SK-N-SH (cell line): ENCODE measurements at regions not wholly inside any gene's neighbourhood (a gene's known extent, or its start where the extent isn't known, plus 50 kb on each side); places are given as distances from the start of the nearest gene placed in this dataset.
"Not testable (repeated sequence)": the region's sequence is repeated elsewhere in the genome, so short reads cannot be mapped to it uniquely, and the experiment has no call there.

ENCODE experiments used
- CTCF ChIA-PET: fragments of 300-600, 350-600 bp; formaldehyde crosslinking; extraction: SDS; loops from one replicate; lab custom pipeline; 2021; lab: Yijun Ruan, JAX
- POLR2A ChIA-PET: fragments of 350-600 bp; sonication (Branson Sonifier 250); formaldehyde crosslinking; extraction: SDS; loops from one replicate; lab custom pipeline; 2020; ENCODE audit warnings: antibody characterized with exemption, inconsistent platforms; lab: Yijun Ruan, JAX
- DNase-seq: peaks from one replicate; pipeline ENCODE4 v3.0.0; 2012
- H2AFZ ChIP-seq: fragments of 200-600 bp; sonication (generic); 2 replicates; pipeline ENCODE4 v1.8.1; 2016; ENCODE audit warnings: antibody characterized with exemption, mild to moderate bottlenecking, low read depth
- H3F3A ChIP-seq: fragments of 200-600 bp; sonication (generic); replicated peaks from 2 replicates; pipeline ENCODE3; 2016; ENCODE audit warnings: antibody characterized with exemption, mild to moderate bottlenecking; ENCODE audit not compliant: insufficient read depth
- H3K27ac ChIP-seq, 2 experiments: fragments of 200-500 bp in 1 of 2; fragments of 200-600 bp in 1 of 2; sonication (Bioruptor generic) in 1 of 2; sonication (generic), shearing (Covaris generic) in 1 of 2; 2 replicates each; pipeline versions ENCODE4 v1.5.1 to v1.6.1; 2014 to 2016; ENCODE audit warnings: low read depth in 2 of 2, inconsistent platforms in 1 of 2, low read length in 1 of 2, mild to moderate bottlenecking in 1 of 2, mixed read lengths in 1 of 2
- H3K27me3 ChIP-seq: fragments of 200-600 bp; sonication (generic), shearing (Covaris generic); 2 replicates; pipeline ENCODE4 v1.6.1; 2016; ENCODE audit warnings: mixed run types; ENCODE audit not compliant: insufficient read depth
- H3K36me3 ChIP-seq, 2 experiments: fragments of 200-500 bp in 1 of 2; fragments of 200-600 bp in 1 of 2; sonication (Bioruptor generic) in 1 of 2; sonication (generic) in 1 of 2; replicated peaks in 1 of 2; 2 replicates each; pipeline versions ENCODE3 to v1.5.1; 2014 to 2016; ENCODE audit warnings: low read length in 1 of 2, mild to moderate bottlenecking in 1 of 2; ENCODE audit not compliant: insufficient read depth in 2 of 2, control insufficient read depth in 1 of 2
- H3K4me1 ChIP-seq, 2 experiments: fragments of 200-500 bp in 1 of 2; fragments of 200-600 bp in 1 of 2; sonication (Bioruptor generic) in 1 of 2; sonication (generic), shearing (Covaris generic) in 1 of 2; 2 replicates each; pipeline versions ENCODE4 v1.5.1 to v1.6.1; 2014 to 2016; ENCODE audit warnings: low read depth in 1 of 2, low read length in 1 of 2, mixed run types in 1 of 2; ENCODE audit not compliant: insufficient read depth in 2 of 2, control insufficient read depth in 1 of 2
- H3K4me2 ChIP-seq: fragments of 200-600 bp; sonication (generic), shearing (Covaris generic); 2 replicates; pipeline ENCODE4 v1.6.1; 2017; ENCODE audit warnings: mixed run types
- H3K4me3 ChIP-seq, 2 experiments: fragments of 200-500 bp in 1 of 2; fragments of 200-600 bp in 1 of 2; sonication (Bioruptor generic) in 1 of 2; sonication (generic), shearing (Covaris generic) in 1 of 2; 2 replicates each; pipeline versions ENCODE4 v1.5.1 to v1.8.1; 2014 to 2016; ENCODE audit warnings: low read depth in 2 of 2, inconsistent platforms in 1 of 2, low read length in 1 of 2, mild to moderate bottlenecking in 1 of 2, mixed read lengths in 1 of 2, moderate library complexity in 1 of 2
- H3K79me2 ChIP-seq: fragments of 200-600 bp; sonication (generic); 2 replicates; pipeline ENCODE4 v1.8.1; 2017; ENCODE audit warnings: mild to moderate bottlenecking; ENCODE audit not compliant: insufficient read depth
- H3K9ac ChIP-seq: fragments of 200-600 bp; sonication (generic); 2 replicates; pipeline ENCODE4 v1.6.1; 2017; ENCODE audit warnings: mixed run types
- H3K9me2 ChIP-seq: fragments of 200-600 bp; sonication (generic); 2 replicates; pipeline ENCODE4 v1.6.1; 2017; ENCODE audit warnings: mixed run types
- H3K9me3 ChIP-seq: fragments of 200-600 bp; sonication (generic); 2 replicates; pipeline ENCODE4 v1.6.1; 2017; ENCODE audit warnings: mixed run types, mild to moderate bottlenecking, moderate library complexity
- H4K20me1 ChIP-seq: fragments of 200-600 bp; sonication (generic); 2 replicates; pipeline ENCODE4 v1.6.1; 2017; ENCODE audit warnings: mild to moderate bottlenecking, mixed run types; ENCODE audit not compliant: insufficient read depth
- FOSL2 ChIP-seq: IDR thresholded peaks from 2 replicates; pipeline ENCODE4 v1.4.0; 2012; ENCODE audit warnings: low read depth, mild to moderate bottlenecking, moderate library complexity, borderline replicate concordance
- FOXJ3 ChIP-seq: sonication (generic); formaldehyde crosslinking; IDR thresholded peaks from 2 replicates; pipeline ENCODE4 v1.5.1; 2020; ENCODE audit warnings: mild to moderate bottlenecking, missing genetic modification reagents
- FOXM1 ChIP-seq: IDR thresholded peaks from 2 replicates; pipeline ENCODE4 v1.4.0; 2012; ENCODE audit warnings: low read depth, mild to moderate bottlenecking
- JUND ChIP-seq: IDR thresholded peaks from 2 replicates; pipeline ENCODE4 v1.4.0; 2012
- MXI1 ChIP-seq: IDR thresholded peaks from 2 replicates; pipeline ENCODE4 v1.6.1; 2012; ENCODE audit warnings: mild to moderate bottlenecking, low read depth, low read length, improper control_type of control experiment
- NFIC ChIP-seq: IDR thresholded peaks from 2 replicates; pipeline ENCODE4 v1.4.0; 2012; ENCODE audit warnings: borderline replicate concordance
- POLR2AphosphoS5 ChIP-seq: IDR thresholded peaks from 2 replicates; pipeline ENCODE4 v1.6.1; 2012; ENCODE audit warnings: low read depth, low read length
- SIN3A ChIP-seq: IDR thresholded peaks from 2 replicates; pipeline ENCODE4 v1.6.1; 2012; ENCODE audit warnings: low read depth, mild to moderate bottlenecking, low read length, moderate library complexity, borderline replicate concordance
- TAF1 ChIP-seq: IDR thresholded peaks from 2 replicates; pipeline ENCODE4 v1.6.1; 2012; ENCODE audit warnings: low read depth, mild to moderate bottlenecking, low read length, moderate library complexity, borderline replicate concordance
- TCF12 ChIP-seq: IDR thresholded peaks from 2 replicates; pipeline ENCODE4 v1.4.0; 2012
- TEAD4 ChIP-seq: IDR thresholded peaks from 2 replicates; pipeline ENCODE4 v1.4.0; 2012; ENCODE audit warnings: mild to moderate bottlenecking, borderline replicate concordance; ENCODE audit not compliant: insufficient read depth
- YY1 ChIP-seq: IDR thresholded peaks from 2 replicates; pipeline ENCODE4 v1.4.0; 2012; ENCODE audit warnings: low read depth, mild to moderate bottlenecking
- WGBS: methylation state at CpG from one replicate; pipeline ENCODE4 v1.1.6; 2017; ENCODE audit warnings: low lambda C conversion rate; 5-methylcytosine and 5-hydroxymethylcytosine counted together
- TF ChIP-seq, protein P1 (sequence below): fragments of 200-600 bp; sonication (generic); IDR thresholded peaks from 2 replicates; pipeline ENCODE4 v1.6.1; 2017; ENCODE audit warnings: antibody characterized with exemption, mild to moderate bottlenecking, moderate library complexity
- TF ChIP-seq, protein P2 (sequence below): IDR thresholded peaks from 2 replicates; pipeline ENCODE4 v1.4.0; 2012; ENCODE audit warnings: low read depth, borderline replicate concordance
- TF ChIP-seq, protein P3 (sequence below): IDR thresholded peaks from 2 replicates; pipeline ENCODE4 v1.4.0; 2012; ENCODE audit warnings: low read depth, borderline replicate concordance

DNA sequence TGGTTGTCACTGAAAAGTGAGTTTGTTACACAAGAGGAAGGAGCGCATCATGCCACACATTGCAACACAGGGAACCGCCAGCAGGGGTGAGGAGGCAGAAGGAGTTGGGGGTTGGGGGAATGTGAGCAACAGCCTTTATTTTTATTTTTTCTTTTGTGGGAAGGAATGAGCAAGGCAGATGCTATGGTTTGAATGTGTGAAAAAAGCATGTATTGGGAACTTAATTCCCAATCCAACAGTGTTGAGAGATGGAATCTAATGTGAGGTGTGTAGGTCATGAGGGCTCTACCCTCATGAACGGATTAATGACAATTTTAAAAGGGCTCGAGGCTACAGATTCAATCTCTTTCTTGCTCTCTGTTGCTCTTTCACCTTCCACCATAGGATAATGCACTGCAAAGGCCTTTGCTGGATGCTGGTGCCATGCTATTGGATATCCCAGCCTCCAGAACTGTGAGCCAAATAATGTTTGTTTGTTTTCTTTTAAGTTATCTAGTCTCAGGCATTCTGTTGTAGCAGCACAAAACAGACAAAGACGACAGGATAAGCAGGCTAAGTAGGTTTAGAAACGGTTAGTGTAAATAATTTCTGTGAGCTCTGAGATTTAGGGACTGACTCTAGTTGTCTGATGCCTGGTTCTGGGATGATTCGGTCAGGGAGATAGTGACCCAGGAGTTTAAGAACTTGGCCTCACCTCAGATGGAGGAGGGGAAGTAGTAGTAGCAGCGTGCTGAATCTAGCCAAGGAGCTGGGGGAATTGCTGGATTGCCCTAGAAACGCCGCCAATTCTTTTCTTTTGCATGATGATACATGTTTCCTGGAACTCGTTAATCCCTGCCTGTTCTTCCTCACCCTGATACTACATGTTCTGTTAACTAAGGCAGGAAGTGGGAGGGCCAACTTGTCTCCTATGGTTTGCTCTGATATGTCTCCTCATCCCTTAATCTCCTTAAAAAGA lies 156.6 kb upstream of the CTSO start:
- H3K4me1 ChIP-seq: 0 out of 4 replicates have a peak, but pooled peaks cover 0 to 3% of the 10 kb centered on the region in 2 experiments
- H4K20me1 ChIP-seq: no peaks in the 10 kb centered on the region
- H3K36me3 ChIP-seq: no peaks in the 10 kb centered on the region
- H3K9ac ChIP-seq: no peak overlapping the region
- H3K4me3 ChIP-seq: no peak overlapping the region
- DNase-seq: no peak
- no peak overlapping the region for H3K4me2 ChIP-seq
- H3K27ac ChIP-seq: no peak overlapping the region; a peak in 1 of 4 replicates
- 15% methylated on average over 10 of the region's 11 CpGs for WGBS
- no peaks in the 10 kb centered on the region for H3K9me3 ChIP-seq
- 0 out of 2 replicates have a peak overlapping the region, but pooled peaks have one; percentile 55 for H2AFZ ChIP-seq
- H3F3A ChIP-seq: peaks cover 3% of the 10 kb centered on the region
- ChIA-PET CTCF (no interaction called here), POLR2A (no interaction called here)
- TF ChIP-seq, protein P1, sequence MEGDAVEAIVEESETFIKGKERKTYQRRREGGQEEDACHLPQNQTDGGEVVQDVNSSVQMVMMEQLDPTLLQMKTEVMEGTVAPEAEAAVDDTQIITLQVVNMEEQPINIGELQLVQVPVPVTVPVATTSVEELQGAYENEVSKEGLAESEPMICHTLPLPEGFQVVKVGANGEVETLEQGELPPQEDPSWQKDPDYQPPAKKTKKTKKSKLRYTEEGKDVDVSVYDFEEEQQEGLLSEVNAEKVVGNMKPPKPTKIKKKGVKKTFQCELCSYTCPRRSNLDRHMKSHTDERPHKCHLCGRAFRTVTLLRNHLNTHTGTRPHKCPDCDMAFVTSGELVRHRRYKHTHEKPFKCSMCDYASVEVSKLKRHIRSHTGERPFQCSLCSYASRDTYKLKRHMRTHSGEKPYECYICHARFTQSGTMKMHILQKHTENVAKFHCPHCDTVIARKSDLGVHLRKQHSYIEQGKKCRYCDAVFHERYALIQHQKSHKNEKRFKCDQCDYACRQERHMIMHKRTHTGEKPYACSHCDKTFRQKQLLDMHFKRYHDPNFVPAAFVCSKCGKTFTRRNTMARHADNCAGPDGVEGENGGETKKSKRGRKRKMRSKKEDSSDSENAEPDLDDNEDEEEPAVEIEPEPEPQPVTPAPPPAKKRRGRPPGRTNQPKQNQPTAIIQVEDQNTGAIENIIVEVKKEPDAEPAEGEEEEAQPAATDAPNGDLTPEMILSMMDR: peak; percentile 38; the same call in 1 of the 2 replicates
- TF ChIP-seq, protein P2, sequence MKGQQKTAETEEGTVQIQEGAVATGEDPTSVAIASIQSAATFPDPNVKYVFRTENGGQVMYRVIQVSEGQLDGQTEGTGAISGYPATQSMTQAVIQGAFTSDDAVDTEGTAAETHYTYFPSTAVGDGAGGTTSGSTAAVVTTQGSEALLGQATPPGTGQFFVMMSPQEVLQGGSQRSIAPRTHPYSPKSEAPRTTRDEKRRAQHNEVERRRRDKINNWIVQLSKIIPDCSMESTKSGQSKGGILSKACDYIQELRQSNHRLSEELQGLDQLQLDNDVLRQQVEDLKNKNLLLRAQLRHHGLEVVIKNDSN: no peak
- TF ChIP-seq JUND: no peak
- TF ChIP-seq YY1: no peak
- no peak for TF ChIP-seq FOXJ3
- no peaks in the 10 kb centered on the region; the same call in 1 of the 2 replicates for H3K27me3 ChIP-seq
- no peaks in the 10 kb centered on the region for H3K79me2 ChIP-seq
- no peaks in the 10 kb centered on the region for H3K9me2 ChIP-seq

DNA sequence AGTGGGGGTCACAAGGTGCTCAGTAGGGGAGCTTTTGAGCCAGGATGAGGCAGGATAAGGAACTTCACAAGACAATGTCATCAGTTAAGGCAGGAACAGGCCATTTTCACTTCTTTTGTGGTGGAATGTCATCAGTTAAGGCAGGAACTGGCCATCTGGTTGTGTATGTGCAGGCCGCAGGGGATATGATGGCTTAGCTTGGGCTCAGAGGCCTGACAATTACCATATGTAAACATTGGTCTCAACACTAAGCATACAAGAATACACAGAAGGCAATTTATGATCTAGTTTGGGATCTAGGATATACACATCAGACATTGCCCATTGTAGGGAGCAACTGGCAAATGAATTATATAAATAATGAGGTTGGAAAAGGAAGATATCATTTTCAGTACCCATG lies 155.4 kb upstream of the CTSO start:
- H3K4me3 ChIP-seq, H2AFZ ChIP-seq, H3K9ac ChIP-seq, CTCF ChIA-PET, H3K9me3 ChIP-seq, H3K27ac ChIP-seq, POLR2A ChIA-PET, H3K27me3 ChIP-seq, H3K36me3 ChIP-seq, H3K4me1 ChIP-seq, H4K20me1 ChIP-seq, H3K9me2 ChIP-seq, H3K79me2 ChIP-seq, DNase-seq, H3F3A ChIP-seq, H3K4me2 ChIP-seq: not testable (repeated sequence)
- WGBS: 43% methylated on average over 1 of the region's 1 CpG

DNA sequence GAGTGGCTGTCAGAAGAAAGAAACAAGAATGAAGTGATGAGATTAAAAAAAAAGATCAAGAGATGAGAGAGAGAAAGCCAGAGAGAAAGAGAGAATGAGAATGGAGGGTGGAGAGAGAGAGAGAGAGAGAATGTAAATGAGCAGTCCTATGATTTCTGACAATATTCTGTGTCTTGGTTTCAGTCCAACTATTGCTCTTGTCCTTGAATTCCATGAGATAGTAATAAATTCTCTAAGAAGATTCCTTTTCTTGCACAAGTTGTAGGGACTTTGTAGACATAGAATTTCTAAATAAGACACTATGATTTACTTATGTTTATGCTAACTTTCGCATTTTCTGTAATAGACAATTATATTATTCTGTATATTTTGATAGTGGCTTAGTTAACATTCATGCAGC lies 149.6 kb upstream of the CTSO start:
- no peak overlapping the region for H2AFZ ChIP-seq
- H3K79me2 ChIP-seq: no peaks in the 10 kb centered on the region
- no peaks in the 10 kb centered on the region; the same call in 1 of the 2 replicates for H3K27me3 ChIP-seq
- H3K36me3 ChIP-seq: no peaks in the 10 kb centered on the region
- H3K9me3 ChIP-seq: no peaks in the 10 kb centered on the region
- H3K4me1 ChIP-seq: no peaks in the 10 kb centered on the region
- H3K4me3 ChIP-seq: no peak overlapping the region
- H3K27ac ChIP-seq: no peak overlapping the region
- TF ChIP-seq NFIC (no peak), FOXM1 (no peak), TEAD4 (no peak), TAF1 (no peak), SIN3A (no peak), FOSL2 (no peak), TCF12 (no peak), POLR2AphosphoS5 (no peak), FOXJ3 (no peak), MXI1 (no peak)
- TF ChIP-seq, protein P2: no peak
- TF ChIP-seq, protein P3, sequence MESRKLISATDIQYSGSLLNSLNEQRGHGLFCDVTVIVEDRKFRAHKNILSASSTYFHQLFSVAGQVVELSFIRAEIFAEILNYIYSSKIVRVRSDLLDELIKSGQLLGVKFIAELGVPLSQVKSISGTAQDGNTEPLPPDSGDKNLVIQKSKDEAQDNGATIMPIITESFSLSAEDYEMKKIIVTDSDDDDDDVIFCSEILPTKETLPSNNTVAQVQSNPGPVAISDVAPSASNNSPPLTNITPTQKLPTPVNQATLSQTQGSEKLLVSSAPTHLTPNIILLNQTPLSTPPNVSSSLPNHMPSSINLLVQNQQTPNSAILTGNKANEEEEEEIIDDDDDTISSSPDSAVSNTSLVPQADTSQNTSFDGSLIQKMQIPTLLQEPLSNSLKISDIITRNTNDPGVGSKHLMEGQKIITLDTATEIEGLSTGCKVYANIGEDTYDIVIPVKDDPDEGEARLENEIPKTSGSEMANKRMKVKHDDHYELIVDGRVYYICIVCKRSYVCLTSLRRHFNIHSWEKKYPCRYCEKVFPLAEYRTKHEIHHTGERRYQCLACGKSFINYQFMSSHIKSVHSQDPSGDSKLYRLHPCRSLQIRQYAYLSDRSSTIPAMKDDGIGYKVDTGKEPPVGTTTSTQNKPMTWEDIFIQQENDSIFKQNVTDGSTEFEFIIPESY: no peak
- no peak overlapping the region for H3K9ac ChIP-seq
- H3K9me2 ChIP-seq: no peaks in the 10 kb centered on the region
- CTCF ChIA-PET: no interaction called here
- H3F3A ChIP-seq: no peaks in the 10 kb centered on the region
- POLR2A ChIA-PET: no interaction called here
- no peak for DNase-seq
- H4K20me1 ChIP-seq: no peaks in the 10 kb centered on the region
- no peak overlapping the region for H3K4me2 ChIP-seq
- 6% methylated on average over 1 of the region's 1 CpG for WGBS
